HG02885 (cell line): ENCODE measurements at regions not wholly inside any gene's neighbourhood (a gene's known extent, or its start where the extent isn't known, plus 50 kb on each side); places are given as distances from the start of the nearest gene placed in this dataset.
"Not testable (repeated sequence)": the region's sequence is repeated elsewhere in the genome, so short reads cannot be mapped to it uniquely, and the experiment has no call there.

ENCODE experiments used
- ATAC-seq: cut with Tn5 transposase; IDR thresholded peaks from one replicate; pipeline ENCODE4 v1.9.1; 2021; ENCODE audit warnings: mild to moderate bottlenecking; ENCODE audit not compliant: unreplicated experiment, poor library complexity

- ATAC-seq = no peak
Measured at GRCh38 chr4:110424144-110424543, 51.8 kb upstream of the ENPEP start.

- ATAC-seq = no peak
Measured at GRCh38 chr4:110418641-110419040, 57.3 kb upstream of the ENPEP start.

DNA sequence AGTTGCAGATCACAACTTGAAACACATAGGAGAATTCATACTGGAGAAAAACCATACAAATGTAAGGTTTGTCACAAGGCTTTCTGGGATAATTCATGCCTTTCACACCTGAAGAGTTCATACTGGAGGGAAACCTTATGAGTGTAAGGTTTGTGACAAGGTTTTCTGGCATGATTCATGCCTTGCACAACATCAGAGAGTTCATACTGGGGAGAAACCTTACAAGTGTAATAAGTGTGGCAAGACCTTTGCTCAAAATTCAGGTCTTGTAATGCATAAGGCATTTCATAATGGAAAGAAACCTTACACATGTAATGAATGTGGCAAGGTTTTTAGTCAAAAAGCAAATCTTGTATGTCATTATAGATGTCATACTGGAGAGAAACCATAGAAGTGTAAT is 58.8 kb upstream of the ENPEP start:
- no peak for ATAC-seq

DNA sequence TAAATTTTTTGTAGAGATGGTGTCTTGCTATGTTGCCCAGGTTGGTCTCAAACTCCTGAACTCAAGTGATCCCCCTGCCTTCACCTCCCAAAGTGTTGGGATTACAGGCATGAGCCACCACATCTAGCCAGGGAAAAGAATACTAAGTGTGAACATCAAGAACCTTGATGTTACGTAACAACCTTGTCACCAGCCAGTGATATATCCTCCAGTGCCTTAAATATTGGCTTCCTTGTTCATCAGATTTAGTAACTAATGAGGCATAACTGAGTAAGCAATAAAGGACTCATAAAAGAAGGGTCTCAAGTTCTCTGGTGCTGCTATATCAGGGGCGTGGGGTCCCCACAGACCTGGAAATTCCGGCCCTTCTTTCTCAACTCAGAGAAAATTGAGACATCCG is 60.5 kb upstream of the ENPEP start:
- no peak for ATAC-seq

DNA sequence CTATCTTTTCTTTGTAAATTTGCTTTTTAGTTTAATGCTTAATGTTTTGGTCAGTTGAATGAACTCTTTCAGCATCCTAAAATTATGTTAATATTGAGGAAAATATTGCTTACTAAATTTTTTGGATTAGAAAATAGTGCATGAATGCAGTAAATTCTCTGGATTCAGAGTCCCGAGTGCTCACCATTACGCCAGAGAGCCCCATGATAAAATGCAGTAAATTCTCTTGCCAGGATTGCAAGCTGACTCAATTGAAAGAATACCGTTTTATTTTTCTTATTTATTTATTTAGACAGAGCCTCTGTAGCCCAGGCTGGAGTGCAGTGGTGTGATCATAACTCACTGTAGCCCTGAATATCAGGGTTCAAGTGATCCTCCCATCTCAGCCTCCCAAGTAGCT is 60.9 kb upstream of the ENPEP start:
- no peak for ATAC-seq

DNA sequence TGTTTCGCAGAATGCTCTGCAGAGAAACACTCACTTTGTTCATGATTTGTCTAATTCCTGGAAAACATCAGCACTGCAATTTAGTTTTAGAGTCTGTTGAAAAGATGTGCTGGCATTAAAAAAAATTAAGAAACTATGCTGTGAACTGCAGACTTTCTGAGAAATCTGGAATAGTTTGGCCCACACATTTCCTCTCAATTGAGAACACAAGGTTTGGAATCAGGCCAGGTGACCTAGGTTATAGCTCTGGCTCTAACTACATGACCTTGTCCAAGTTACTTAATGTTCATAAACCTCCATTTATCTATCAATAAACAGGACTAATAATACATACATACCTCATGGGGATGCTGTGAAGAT is 61.4 kb upstream of the ENPEP start:
- ATAC-seq = no peak

- ATAC-seq = not testable (repeated sequence)
Measured at GRCh38 chr4:110413807-110414560, 62.0 kb upstream of the ENPEP start.

DNA sequence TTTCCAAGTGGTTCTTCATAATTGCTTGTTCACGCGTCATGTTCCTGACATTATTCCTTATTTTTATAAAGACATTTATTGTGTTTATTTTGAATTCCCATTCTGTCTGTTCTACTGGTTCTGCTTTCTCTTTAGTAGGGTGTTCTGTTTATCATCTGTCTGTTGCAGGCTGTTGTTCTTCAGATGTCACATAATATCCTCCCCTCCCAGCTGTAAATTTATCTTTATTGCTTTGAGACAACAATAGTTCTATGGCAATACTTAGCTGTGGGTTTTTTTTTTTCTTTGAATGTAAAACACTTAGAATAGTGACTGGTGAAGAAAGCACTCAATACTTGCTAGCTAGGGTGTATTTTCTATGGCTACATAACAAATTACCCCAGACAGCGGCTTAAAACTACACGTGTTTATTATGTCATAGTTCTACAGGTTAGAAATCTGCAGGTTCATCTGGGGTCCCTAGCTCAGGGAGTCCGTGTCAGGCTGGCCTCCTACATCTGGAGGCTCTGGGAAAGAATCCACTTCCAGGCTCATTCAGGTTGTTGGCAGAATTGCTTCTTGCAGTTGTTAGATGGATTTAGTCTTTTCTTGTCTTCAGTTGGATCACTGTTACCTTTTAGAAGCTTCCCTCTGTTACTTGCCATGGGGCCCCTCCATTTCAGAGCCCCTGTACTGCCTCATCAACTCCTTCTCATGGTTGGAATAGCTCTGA is 63.4 kb upstream of the ENPEP start:
- ATAC-seq = no peak

- ATAC-seq = no peak
Measured at GRCh38 chr4:110411574-110412011, 64.4 kb upstream of the ENPEP start.

- not testable (repeated sequence) for ATAC-seq
Measured at GRCh38 chr4:110410853-110411573, 64.9 kb upstream of the ENPEP start.

GRCh38 chr4:110400086-110400485 is 75.9 kb upstream of the ENPEP start:
- ATAC-seq = no peak

DNA sequence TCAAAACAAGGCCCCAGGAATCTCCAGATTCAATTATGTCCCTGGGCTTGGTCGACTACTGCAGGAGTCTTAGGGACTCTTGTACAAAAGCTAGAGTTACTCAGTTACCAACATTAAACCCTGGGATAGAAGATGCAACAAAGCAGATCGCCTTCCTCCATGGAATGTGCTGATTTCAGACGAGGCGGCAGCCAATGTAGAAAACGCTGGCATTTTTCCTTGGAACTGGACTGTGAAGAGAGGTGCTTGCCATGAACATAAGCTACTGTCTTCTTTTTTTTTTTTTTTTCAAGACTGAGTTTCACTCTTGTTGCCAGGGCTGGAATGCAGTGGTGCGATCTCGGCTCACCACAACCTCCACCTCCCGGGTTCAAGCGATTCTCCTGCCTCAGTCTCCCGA is 76.9 kb upstream of the ENPEP start:
- ATAC-seq = not testable (repeated sequence)

DNA sequence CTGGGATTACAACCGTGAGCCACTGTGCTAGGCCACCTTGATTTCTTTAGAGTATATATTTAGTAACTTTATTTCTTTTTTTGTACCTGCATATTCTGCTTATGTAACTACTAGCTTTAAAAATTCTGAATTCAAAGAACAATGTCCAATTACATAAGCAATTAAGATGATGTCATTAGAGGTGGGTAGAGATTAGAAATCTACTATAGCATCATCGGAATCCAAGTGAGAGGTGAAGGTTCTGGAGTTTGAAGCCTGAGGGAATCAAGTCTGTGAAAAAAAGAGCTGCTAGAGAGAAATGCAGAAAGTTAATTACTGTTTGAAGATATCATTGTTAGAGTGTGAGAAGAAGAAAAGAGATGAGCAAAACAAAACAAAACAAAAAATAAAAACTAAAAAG is 79.0 kb upstream of the ENPEP start:
- ATAC-seq = no peak

GRCh38 chr4:110395421-110395820 is 80.5 kb upstream of the ENPEP start:
- ATAC-seq = no peak

GRCh38 chr4:110394871-110395270 is 81.1 kb upstream of the ENPEP start:
- no peak for ATAC-seq

GRCh38 chr4:110381784-110382183 is 94.2 kb upstream of the ENPEP start:
- no peak for ATAC-seq

GRCh38 chr4:110372485-110372884 is 103.5 kb upstream of the ENPEP start:
- ATAC-seq = no peak

DNA sequence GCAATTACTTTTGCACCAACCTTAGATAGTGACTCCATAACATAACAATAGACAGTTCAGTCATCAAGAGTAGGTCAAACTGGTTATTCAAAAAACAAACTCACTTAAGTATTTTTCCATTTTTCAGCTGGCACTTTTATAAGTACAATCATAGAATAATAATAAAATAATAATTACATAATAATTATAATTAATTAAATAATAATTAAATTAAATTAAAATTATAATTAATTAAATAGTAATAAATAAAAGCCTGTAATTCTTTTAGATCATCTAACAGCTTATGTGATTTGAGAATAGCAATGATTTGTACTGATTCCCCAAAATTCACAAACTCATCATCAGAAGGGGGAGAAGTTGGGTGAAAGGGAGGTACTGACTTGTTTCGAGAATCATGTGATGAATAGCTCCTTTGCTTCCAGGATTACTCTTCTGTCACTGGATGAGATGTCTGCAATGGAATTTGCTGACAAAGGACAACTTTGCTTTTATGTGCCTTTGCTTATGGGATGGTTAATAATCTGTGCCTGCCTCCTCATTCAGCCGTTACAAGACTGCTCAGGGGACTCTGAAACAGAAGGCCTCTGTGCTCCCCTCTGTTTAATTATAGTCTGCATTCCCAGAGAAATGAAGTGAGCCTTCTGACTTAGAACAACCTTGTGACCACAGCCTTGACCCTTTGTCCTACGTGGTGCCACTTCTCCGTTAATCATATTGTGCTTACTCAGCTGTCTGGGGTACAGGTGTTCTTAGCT is 104.8 kb upstream of the ENPEP start:
- no peak for ATAC-seq

GRCh38 chr4:110368409-110368808 is 107.5 kb upstream of the ENPEP start:
- ATAC-seq = no peak

DNA sequence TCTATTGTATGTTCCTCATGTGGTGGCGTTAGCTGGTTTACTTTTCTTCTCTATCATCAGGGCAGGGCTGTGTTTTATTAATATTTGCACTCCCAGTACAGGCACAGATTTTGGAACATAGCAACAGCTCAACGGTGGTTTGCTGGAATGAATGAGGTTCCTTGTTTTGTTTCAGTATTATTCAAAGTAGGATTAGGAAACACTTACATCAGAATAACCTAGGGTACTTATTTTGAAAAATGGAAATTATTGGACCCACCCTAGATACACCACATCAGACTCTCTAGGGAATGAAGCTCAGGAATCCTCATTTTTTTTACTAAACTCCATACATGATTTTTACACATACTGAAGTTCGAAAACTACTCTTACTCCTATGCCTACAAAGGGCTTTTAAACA is 108.8 kb upstream of the ENPEP start:
- no peak for ATAC-seq

DNA sequence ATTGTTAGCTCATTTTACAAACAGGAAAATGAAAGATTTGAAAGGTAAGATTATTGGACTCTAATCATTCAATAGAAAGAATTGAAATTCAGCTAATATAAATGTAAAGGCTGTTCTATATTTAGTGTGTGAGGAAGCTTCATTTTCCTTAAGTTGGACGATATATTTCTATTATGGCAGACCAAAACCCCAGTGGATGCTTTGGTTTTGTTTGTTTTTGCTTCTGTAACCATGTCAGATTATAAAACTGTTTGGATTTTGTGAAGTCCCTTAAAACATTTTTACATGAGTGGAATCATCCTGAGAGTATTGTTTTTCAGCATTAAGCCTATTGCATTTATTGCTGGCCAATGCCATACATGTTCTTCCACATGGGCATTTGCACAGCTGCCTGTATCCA is 110.2 kb upstream of the ENPEP start:
- no peak for ATAC-seq
